Loucy (cell line): ENCODE measurements at regions not wholly inside any gene's neighbourhood (a gene's known extent, or its start where the extent isn't known, plus 50 kb on each side); places are given as distances from the start of the nearest gene placed in this dataset.

Experiments used
- H2AFZ ChIP-seq: fragments of 200-600 bp; sonication (generic); 2 replicates; pipeline ENCODE4 v1.6.0; 2016; ENCODE audit warnings: antibody characterized with exemption, mild to moderate bottlenecking, low read length, moderate library complexity
- H3F3A ChIP-seq: fragments of 200-600 bp; 2 replicates; pipeline ENCODE4 v1.6.0; 2016; ENCODE audit warnings: antibody characterized with exemption, low read depth, mild to moderate bottlenecking
- H3K27me3 ChIP-seq: fragments of 200-600 bp; sonication (generic); 2 replicates; pipeline ENCODE4 v1.6.1; 2014; ENCODE audit warnings: low read length, mild to moderate bottlenecking; ENCODE audit not compliant: insufficient read depth, poor library complexity, severe bottlenecking
- H3K36me3 ChIP-seq: fragments of 200-600 bp; sonication (generic); 2 replicates; pipeline ENCODE4 v1.6.1; 2016; ENCODE audit warnings: low read length; ENCODE audit not compliant: insufficient read depth
- H3K4me1 ChIP-seq: fragments of 200-600 bp; sonication (generic); 2 replicates; pipeline ENCODE4 v1.5.1; 2014; ENCODE audit warnings: low read length, mild to moderate bottlenecking; ENCODE audit not compliant: insufficient read depth, poor library complexity, severe bottlenecking
- H3K4me2 ChIP-seq: fragments of 200-600 bp; sonication (generic); 2 replicates; pipeline ENCODE4 v1.6.0; 2014; ENCODE audit warnings: antibody characterized with exemption, low read length, low read depth, mild to moderate bottlenecking; ENCODE audit not compliant: poor library complexity, severe bottlenecking
- H3K4me3 ChIP-seq: fragments of 200-600 bp; sonication (generic); 2 replicates; pipeline ENCODE4 v1.5.1; 2014; ENCODE audit warnings: low read length, mild to moderate bottlenecking, mixed read lengths; ENCODE audit not compliant: poor library complexity, severe bottlenecking
- H3K79me2 ChIP-seq: fragments of 200-600 bp; sonication (generic); 2 replicates; pipeline ENCODE4 v1.6.1; 2014; ENCODE audit warnings: low read length; ENCODE audit not compliant: insufficient read depth
- H3K9ac ChIP-seq: fragments of 200-600 bp; sonication (generic); 2 replicates; pipeline ENCODE4 v1.6.0; 2014; ENCODE audit warnings: mild to moderate bottlenecking, low read depth, low read length, moderate library complexity; ENCODE audit not compliant: poor library complexity, severe bottlenecking
- H3K9me2 ChIP-seq: fragments of 200-600 bp; sonication (generic); replicated peaks from 2 replicates; pipeline ENCODE4 v1.6.1; 2016; ENCODE audit warnings: low read depth, low read length, mixed read lengths
- H3K9me3 ChIP-seq: fragments of 200-600 bp; sonication (generic); 2 replicates; pipeline ENCODE4 v1.6.1; 2014; ENCODE audit warnings: mild to moderate bottlenecking, antibody characterized with exemption, low read length, low read depth; ENCODE audit not compliant: insufficient read depth
- H4K20me1 ChIP-seq: fragments of 200-600 bp; sonication (generic); 2 replicates; pipeline ENCODE4 v1.6.0; 2014; ENCODE audit warnings: antibody characterized with exemption, low read length, mild to moderate bottlenecking; ENCODE audit not compliant: insufficient read depth, poor library complexity, severe bottlenecking
- EZH2phosphoT487 ChIP-seq: fragments of 200-600 bp; IDR thresholded peaks from 2 replicates; pipeline ENCODE4 v1.6.1; 2018; ENCODE audit warnings: antibody characterized with exemption, mild to moderate bottlenecking, moderate library complexity, borderline replicate concordance
- TF ChIP-seq, protein P1 (sequence below): fragments of 200-600 bp; sonication (generic); conservative IDR thresholded peaks from 2 replicates; pipeline ENCODE4 v1.5.1; 2014; ENCODE audit warnings: mild to moderate bottlenecking, antibody characterized with exemption, low read length

DNA sequence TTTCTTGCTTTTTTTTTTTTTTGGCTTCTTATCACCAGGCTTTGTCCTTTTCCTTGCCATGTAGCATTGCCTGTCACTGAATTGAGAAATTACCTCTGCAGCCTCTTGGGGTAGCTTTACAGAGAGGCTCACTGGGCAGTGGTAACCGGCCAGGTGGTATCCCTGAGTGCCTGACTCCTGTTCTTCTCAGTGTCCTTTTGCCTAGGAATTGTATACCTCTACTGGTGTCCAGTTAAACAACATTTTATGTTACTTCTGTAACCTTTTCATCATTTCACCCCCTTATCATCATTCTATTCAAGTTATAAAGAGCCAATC is 523.9 kb downstream of the BCL11A start:
- H3K4me1 ChIP-seq, result no peaks in the 10 kb centered on the region
- no peaks in the 10 kb centered on the region for H3K27me3 ChIP-seq
- H4K20me1 ChIP-seq, result no peaks in the 10 kb centered on the region
- H3F3A ChIP-seq, result no peaks in the 10 kb centered on the region
- H3K9ac ChIP-seq, result no peak overlapping the region
- H3K4me3 ChIP-seq, result no peak overlapping the region
- no peaks in the 10 kb centered on the region for H3K9me3 ChIP-seq
- H3K4me2 ChIP-seq, result no peak overlapping the region
- no peaks in the 10 kb centered on the region for H3K9me2 ChIP-seq
- no peak overlapping the region for H2AFZ ChIP-seq
- no peaks in the 10 kb centered on the region for H3K36me3 ChIP-seq
- TF ChIP-seq EZH2phosphoT487, result no peak
- TF ChIP-seq, protein P1, sequence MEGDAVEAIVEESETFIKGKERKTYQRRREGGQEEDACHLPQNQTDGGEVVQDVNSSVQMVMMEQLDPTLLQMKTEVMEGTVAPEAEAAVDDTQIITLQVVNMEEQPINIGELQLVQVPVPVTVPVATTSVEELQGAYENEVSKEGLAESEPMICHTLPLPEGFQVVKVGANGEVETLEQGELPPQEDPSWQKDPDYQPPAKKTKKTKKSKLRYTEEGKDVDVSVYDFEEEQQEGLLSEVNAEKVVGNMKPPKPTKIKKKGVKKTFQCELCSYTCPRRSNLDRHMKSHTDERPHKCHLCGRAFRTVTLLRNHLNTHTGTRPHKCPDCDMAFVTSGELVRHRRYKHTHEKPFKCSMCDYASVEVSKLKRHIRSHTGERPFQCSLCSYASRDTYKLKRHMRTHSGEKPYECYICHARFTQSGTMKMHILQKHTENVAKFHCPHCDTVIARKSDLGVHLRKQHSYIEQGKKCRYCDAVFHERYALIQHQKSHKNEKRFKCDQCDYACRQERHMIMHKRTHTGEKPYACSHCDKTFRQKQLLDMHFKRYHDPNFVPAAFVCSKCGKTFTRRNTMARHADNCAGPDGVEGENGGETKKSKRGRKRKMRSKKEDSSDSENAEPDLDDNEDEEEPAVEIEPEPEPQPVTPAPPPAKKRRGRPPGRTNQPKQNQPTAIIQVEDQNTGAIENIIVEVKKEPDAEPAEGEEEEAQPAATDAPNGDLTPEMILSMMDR, result no peak
- H3K79me2 ChIP-seq, result no peaks in the 10 kb centered on the region

DNA sequence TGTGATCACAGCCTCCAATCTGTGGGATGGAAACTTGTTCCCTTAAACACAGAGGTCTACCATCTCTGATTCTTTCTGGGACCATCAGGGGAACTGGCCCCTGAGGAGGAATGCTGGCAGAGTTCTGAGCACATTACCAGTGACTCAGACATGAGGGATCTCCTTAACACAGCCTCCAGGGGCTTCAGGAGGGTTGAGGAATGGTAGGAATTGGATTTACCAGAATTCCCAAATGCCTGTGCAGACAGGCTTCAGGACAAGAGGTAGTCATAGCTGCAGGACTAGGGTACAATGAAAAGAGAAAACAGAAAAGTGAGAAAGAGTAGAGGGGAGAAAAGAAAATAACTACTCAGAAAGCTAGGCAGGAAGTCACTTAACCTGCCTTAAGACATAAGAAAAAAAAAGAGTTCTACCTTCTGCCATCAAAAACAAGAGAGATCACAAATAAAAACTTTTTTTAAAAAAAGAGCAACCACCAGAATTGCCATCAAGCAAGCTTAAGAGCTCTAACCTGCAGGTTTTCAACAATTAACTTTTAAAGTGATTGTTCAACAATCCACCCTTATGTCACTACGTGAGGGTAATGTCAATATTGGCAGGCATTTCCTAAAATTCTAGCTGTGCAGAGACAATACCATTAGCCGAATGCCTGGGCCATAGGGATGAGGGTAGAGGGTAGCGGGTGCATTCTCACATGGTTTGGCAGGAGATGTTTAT is 524.4 kb downstream of the BCL11A start:
- Histone ChIP-seq H3K9me2 (no peaks in the 10 kb centered on the region), H3K9ac (no peak overlapping the region), H3K79me2 (no peaks in the 10 kb centered on the region), H3K27me3 (no peaks in the 10 kb centered on the region), H2AFZ (0 out of 2 replicates have a peak overlapping the region, but pooled peaks have one; percentile 21), H3K9me3 (no peaks in the 10 kb centered on the region), H3K36me3 (no peaks in the 10 kb centered on the region), H3K4me2 (no peak overlapping the region), H3K4me1 (no peaks in the 10 kb centered on the region), H3F3A (no peaks in the 10 kb centered on the region), H3K4me3 (no peak overlapping the region), H4K20me1 (no peaks in the 10 kb centered on the region)
- TF ChIP-seq, protein P1, result no peak
- no peak for TF ChIP-seq EZH2phosphoT487

DNA sequence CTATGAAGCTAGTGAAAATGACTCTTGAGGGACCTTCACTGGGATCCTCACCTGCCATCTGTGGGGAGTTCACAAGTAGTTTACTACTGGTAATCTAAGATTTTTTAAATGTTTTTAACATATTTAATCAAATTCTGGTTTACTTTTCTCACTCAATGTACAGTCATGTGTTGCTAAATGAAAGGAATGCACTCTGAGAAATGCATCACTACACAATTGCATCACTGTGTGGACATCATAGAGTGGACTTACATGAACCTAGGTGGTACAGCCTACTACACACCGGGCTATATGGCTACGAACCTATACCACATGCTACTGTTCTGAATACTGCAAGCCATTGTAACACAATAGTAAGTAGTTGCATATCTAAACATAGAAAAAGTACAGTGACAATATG is 528.0 kb downstream of the BCL11A start:
- H2AFZ ChIP-seq, result no peak overlapping the region
- H3K4me2 ChIP-seq, result no peak overlapping the region
- H3K27me3 ChIP-seq, result no peaks in the 10 kb centered on the region
- H3K4me3 ChIP-seq, result no peak overlapping the region
- no peak for TF ChIP-seq EZH2phosphoT487
- TF ChIP-seq, protein P1, result no peak
- H3K79me2 ChIP-seq, result no peaks in the 10 kb centered on the region
- no peaks in the 10 kb centered on the region for H3K36me3 ChIP-seq
- no peaks in the 10 kb centered on the region for H3F3A ChIP-seq
- H3K9me3 ChIP-seq, result no peaks in the 10 kb centered on the region
- H4K20me1 ChIP-seq, result no peaks in the 10 kb centered on the region
- no peaks in the 10 kb centered on the region for H3K4me1 ChIP-seq
- H3K9me2 ChIP-seq, result no peaks in the 10 kb centered on the region
- H3K9ac ChIP-seq, result no peak overlapping the region
